HG03442 (cell line): ENCODE measurements at regions not wholly inside any gene's neighbourhood (a gene's known extent, or its start where the extent isn't known, plus 50 kb on each side); places are given as distances from the start of the nearest gene placed in this dataset.

Experiments used
- ATAC-seq: cut with Tn5 transposase; IDR thresholded peaks from one replicate; pipeline ENCODE4 v1.9.1; 2021; ENCODE audit warnings: mild to moderate bottlenecking, moderate library complexity; ENCODE audit not compliant: unreplicated experiment

DNA sequence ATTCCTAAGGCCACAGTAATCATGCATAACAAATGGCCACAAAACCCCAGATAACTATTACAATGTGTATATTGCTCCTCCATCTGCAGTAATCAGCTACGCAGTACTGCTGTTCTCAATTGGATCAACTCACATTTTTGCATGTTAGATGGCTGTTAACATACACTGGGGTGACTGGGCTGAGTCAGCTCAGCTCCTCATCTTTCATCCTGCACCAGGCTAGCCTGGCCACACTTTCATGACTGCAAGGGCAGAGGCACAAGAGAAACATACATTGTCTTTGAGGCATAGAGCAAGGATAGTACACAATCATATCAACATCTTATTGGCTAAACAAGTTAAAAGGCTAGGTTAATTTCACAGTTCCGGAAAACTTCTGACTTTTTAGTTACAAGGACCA lies 306.6 kb downstream of the SLC6A15 start:
- no peak for ATAC-seq

DNA sequence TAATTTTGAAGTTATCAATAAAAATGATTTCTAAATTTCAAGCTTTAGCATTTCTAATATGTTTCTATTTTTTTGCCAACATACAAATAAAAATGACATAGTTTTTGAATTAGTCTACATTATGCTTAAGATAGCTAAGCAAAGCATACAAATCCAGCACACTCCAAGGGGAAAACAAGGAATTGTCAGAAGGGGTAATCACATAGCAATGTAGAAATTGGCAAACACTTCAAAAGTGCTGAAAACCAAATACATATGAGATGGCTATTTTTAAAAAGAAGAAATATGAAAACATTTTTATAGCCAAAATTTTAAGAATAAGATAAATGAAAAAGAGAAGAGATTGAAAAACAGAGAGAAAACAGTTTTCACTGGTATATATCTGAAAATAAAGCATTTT lies 308.0 kb downstream of the SLC6A15 start:
- ATAC-seq = no peak

DNA sequence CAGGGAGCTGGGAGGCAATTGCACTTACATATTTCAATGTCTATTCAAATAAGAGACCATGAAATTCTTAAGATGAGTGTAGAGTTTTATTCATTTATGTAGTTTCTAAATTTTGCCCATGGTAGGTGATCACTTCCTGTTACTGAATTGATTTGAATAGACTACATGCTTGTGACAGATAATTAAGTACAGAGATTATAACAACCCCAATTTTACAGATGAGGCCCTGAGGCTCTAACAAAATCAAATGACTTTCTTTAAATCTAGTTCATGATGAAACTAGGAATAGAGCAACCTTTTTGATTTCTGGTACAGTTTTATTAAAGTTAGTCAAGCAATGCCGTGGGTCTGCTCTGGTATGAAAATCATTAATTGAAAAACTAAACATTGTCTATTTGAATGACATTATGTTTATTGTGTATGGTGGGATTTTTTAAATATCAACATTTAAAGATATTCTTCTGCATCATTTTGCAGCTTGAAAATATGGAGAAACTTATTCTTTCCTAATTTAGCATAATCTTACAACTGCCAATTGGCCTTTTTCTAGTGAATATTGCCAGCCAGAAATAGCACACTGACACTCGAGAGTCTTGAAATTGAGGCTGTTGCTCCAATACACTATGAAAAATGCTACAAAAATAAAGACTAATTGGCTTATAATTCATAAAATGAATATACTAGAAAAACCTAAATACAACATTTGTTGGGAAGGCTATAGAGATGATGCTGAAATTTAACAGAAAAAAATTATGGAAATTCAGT lies 308.9 kb downstream of the SLC6A15 start:
- ATAC-seq = no peak

DNA sequence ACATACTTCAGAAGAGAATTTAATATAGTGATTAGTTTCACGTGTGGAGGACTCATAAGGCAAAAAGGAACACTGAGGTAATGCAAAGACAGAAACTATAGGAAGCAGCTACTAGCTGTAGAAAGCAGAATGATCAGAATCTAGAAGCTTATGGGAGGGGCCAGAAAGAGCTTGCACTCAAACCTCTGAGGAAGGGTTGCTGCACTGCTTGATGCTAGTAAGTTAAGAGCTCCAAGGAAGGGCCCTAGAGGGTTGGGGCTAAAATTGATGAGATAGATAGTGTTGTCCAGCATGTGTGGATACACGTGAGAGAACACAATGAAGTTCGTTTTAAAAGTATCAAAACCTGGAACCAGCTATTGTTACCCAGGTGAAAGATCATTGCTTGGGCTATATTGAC lies 311.1 kb downstream of the SLC6A15 start:
- no peak for ATAC-seq

DNA sequence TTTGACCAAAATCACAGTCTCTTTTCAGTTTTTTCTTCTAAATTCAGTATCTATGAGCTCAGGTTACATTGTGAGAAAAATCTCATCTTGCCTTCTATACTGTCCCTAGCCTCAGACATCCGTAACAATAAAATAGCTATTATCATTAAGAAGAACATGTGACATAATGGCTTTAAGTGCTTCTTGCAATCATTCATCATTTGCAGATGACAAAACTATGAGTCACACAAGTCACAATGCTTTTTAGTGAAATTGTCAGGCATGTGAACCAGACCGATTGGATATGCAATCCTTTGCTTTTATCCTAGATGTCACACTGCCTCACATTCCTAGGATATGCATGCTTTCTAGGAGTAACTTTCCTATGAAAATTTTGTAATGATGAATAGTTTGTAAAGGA lies 313.1 kb downstream of the SLC6A15 start:
- ATAC-seq = no peak

DNA sequence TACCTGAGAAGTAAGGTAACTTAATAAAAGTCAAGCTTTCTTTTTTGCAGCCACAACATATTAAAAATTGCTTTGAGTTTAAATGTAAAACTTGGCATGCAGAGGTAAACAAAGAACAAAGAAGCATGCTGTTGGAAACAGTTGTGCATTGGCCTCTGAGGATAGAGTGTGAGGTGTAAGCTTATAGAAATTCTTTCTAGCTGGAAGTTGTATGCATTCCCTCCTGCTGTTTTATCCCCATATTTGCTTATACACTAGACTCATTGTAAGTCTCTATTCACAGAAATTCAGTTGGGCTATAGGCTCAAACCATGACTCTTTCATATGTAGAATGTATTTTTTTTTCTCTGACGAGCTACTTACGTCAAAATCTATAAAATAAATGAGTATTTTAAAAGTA lies 316.3 kb downstream of the SLC6A15 start:
- ATAC-seq = no peak

DNA sequence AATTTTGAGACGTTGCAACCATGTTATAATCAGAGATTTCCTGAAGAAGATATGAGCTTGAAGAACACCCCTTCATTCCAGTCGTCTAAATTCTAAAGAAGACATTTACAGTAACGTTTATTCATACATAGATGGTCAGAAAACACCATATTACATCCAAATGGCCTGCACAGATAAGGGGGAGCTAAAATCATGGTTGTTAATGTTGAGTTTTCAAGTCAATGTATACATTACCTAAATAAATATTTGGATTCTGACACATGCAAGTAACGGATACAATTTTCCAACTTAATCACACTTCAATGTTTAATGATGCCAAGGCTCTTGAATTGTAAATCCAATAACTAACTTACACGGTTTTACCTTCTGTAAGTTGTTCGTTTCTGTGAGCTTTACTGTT lies 318.4 kb downstream of the SLC6A15 start:
- ATAC-seq = no peak

DNA sequence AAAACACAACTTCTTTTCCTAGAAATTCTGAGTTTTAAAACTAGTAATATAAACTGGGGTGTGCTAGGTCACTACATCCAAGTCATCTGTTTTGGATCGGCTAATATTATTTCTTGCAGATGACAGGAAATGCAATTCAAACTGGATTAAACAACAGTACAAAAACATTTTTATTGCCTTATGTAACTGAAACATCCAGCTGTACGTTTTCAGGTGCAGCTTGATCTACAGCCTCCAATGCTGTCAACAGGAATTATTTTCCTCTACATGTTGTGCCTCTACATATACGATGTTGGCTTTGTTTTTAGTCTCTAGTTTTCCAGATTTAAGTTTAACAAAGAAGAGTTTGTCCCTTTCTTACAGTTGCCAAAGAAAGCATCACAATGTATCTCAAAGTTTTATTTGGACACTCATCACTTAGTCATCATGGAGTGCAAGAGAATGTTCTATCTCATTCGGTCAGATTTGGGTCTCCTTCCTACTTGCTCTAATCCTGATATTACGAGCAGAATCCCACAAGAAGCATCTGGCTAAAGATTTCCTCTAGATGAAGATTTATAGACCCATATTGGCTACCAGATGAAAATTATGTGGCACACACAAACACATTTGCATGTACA lies 326.7 kb downstream of the SLC6A15 start:
- ATAC-seq = no peak

DNA sequence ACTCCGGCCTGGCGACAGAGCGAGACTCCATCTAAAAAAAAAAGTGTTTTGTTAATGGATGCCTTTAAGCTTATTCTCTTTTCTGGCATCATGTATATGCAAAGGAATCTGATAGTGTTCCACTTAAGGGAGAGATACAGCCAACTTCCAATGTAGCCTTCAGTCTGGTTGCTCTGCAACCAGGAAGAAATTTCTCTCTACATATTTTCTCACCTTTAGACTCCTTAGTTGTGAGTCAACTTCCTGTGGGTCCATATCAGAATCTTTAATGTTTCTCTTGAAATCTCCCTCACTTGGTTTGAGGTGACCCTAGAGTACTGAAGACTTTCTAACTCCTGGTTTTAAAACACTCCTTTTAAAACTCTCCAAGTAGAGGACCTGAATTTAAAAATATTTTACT lies 340.4 kb downstream of the SLC6A15 start:
- ATAC-seq = no peak

DNA sequence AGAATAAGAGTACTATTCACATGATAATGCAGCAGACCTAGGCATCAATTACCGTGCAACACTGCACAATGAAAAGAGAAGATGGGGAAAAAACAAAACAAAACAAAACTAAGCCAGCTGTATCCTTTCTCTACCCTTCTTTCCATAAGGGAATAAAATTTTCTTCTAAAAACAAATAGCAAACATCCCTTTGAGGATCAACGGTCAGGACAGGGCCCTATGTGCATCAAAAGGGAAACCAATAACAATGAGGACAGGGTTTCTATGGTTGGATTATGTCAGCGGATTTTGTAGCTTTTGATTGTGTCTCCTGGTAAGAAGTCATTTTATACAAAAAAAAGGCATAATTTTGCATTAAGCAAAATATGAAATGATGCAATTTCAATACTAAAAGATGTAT lies 350.3 kb downstream of the SLC6A15 start:
- no peak for ATAC-seq

DNA sequence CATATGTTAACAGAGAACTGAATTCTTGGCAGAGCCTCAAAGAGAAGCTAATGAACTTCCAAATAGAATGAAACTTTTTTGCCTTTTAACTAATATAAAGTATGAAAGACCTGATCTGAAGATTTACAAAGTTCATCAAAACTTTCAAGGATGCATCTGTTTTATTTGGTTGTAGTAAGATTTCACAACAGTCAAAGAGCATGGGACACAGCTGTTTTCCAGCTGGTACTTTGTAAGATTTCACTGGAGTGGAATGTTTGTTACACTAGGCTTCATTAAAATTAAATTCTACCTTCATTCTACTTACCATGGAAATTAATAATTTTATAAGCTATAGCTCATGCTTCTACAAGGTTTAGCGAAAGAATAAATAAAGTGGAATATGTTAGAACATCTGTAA lies 351.2 kb downstream of the SLC6A15 start:
- ATAC-seq = no peak

DNA sequence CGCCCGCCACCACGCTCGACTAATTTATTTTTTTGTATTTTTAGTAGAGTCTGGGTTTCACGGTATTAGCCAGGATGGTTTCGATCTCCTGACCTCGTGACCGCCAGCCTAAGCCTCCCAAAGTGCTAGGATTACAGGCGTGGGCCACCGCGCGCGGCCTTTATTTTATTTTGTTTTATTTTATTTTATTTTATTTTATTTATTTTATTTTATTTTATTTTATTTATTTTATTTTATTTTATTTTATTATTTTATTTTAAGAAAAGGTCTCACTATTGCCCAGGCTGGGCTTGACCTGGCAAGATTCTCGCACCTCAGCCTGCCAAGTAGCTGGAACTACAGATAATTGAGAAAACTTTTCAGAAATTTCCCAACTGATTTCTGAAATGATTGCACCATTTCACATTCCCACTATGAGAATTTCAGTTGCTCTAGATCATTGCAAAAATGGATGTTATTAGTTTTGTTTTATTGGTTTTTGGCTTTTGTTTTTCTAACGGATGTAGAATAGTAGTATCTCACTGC lies 358.3 kb downstream of the SLC6A15 start:
- ATAC-seq = no peak

DNA sequence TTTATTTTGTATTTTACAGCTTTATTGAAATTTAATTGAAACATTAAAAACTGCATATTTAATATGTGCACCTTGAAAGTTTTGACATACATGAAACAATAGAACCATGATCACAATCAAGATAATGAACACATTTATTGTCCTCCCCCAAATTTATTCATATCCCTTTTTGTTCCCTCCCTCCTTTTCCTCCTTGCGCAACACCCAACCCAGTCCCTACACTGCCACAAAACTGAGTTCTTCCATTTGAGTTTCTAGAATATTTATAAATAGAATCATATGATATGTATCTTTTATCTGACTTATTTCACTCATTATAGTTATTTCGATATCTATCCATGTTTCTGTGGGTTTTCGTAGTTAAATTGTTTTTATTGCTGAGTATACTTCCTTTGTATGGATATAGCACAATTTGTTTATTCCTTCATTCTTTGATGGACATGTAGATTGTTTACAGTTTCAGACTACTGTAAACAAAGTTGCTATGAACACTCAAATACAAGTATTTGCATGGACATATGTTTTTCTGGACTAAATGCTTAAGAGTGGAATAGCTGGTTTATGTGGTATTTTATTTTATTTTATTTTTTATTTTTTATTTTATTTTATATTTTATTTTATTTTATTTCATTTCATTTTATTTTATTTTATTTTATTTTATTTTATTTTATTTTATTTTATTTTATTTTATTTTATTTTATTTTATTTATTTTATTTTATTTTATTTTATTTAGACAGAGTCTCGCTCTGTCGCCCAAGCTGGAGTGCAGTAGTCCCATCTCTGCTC lies 359.1 kb downstream of the SLC6A15 start:
- no peak for ATAC-seq

DNA sequence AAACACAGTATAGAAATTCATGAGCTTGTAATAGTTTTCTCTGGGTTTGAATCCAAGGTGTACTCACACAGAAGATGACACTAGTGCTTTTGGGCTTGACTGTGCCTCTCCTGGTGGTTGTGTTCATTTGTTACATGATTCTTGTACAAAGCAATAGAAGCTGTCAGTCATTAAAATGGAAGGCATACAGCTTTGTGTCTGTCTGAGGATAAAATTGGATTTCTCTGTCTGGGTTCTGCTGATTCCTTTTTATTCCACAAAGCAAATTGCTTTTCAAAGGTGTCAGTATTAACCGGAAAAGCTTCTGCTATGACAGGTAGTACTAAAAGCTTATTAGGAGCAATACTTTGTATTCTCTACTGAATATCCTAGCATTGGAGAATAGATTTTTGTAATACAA lies 361.2 kb downstream of the SLC6A15 start:
- ATAC-seq = no peak

DNA sequence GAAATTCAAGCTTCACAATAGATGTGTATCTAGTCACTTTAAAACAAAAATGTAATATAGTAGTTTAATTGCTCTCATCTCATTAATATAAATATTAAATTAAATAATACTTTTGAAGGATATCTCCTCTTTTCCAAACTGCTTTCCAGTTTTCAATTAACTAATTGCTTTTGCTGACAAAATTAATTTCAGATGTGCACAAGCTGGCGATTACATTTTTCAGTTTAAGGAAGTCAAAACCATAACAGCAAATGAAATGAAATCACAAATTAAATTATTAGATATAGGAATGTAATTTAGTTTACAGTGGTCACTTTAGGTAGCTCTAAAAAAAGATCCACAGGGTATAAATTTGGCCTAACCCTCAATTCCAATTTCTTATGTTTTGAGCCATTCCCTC lies 362.1 kb downstream of the SLC6A15 start:
- ATAC-seq = no peak

DNA sequence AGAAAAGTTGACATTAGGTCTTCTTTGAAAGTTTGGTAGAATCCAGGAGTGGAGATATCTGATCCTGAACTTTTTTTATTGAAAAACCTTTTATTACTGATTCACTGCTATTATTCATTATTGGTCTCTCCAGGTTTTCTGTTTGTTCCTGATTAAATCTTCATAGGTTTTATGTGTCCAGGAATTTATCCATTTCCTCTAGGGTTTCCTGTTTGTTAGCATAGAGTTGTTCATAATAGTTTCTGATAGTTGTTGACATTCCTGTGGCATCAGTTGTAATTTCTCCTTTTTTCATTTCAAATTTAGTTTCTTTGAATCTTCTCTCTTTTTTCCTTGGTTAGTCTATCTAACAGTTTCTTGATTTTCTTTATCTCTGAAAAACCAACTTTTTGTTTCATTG lies 370.3 kb downstream of the SLC6A15 start:
- no peak for ATAC-seq

DNA sequence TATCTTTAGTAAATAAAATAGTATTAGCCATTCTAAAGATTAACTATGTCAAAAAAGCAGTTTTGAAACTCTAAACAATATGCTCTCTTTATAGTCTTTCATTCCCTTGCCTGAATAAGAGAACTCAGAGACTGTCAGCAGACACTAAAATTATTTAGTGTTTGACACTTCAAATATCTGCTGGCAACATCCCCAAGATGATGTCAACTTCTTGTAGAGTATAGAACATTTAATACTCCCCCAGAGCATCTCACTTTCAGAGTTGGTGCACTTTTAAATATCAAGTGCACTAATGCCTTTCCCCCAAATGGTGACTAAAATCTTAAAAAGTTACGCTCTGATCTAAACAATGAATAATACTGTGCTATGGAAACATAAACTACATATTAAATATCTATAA lies 374.9 kb downstream of the SLC6A15 start:
- no peak for ATAC-seq

DNA sequence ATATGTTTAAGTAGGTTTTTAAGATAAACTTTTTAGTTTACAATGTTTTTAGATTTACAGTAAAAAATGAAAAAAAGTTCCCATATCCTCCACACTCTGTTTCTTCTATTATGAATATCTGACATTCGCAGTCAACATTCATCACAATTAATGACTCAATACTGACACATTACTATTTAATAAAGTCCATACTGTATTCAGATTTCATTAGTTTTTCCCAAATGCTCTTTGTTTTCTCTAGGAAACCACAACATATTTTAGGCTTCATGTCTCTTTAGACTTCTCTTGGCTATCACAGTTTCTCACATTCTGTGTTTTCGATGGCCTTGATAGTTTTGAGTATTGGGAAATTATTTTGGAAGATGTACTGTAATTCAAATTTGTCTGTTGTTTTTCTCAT lies 399.8 kb downstream of the SLC6A15 start:
- ATAC-seq = no peak

DNA sequence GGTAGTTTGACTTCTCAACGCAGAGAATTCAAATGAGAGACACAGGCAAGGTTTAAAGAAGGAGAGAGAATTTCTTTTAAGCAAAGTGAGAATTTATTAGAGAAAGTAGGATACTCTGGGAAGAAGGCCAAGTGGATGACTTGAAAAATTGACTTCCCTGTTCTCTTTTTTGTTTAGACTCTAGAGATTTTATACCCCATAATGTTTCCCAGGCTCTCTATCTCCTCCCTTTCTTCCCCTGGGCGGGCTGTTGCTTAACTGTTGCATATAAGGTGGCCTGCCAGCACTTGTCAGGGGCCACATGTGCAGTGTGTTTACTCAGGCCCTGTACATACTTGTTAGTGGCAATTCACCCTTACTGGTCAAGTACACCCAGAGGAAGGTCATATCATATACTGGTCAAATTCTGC lies 403.7 kb downstream of the SLC6A15 start:
- ATAC-seq = no peak

DNA sequence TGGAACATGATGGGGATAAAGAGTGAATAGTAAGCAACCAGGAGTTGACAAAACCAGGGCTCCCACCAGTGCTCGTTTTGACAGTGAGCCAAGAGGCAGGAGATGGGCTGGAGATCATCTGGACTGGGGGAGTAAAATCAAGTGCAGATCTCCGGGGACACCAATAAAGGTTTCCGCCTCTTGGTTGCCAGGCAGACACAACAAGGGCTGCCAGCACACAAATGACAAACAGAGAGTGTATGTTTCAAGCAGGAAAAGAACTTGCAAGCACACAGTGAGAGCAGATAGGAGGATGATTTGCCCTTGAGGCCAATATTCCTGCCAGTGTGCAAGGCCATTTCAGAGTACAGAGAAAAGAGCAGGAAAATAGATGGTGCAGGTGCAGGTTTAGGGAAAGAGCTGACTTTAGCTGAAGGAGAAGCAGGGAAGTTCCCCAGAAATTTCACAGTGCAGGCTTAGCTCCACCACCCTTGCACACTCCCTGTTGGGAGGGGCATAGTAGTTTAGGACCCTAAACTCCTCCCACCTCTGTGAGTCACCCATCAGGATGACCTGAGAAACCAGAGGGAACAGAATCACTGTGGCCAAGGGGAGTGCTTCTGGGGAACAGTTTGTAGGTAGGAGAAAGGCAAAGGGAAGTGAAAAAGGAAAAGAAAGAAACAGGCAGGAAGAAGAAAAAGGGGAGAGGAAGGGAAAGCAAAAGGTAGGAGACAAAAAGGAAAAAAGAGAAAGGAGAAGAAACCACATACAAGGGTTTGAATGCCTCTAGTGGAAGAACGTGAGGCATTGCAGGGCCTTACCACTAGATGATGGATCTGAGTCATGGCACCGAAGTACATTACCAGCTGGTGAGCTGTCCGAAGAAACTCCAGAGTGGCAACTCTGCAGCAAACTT lies 404.4 kb downstream of the SLC6A15 start:
- peak; percentile 82 for ATAC-seq

DNA sequence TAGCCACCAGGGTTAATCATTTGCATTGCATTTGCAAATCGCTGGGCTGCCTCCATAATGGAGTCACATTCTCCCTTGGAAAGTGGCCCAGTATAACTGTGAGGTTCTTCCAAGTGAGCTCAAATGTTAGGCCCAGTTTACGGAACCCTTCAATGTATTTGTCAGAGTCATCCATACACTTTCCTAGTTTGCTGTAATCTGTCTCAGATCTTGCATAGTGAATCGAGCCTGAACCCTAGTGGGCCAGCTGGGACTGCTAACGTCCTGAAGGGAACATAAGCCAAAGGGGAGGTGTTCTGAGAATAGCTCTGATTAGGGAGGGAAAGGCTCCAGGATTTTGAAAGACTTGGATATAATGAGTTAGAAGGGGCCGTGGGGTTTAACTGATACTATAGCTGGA lies 406.3 kb downstream of the SLC6A15 start:
- ATAC-seq = no peak
